ENCODE measurements at regions not wholly inside any gene's neighbourhood (a gene's known extent, or its start where the extent isn't known, plus 50 kb on each side); places are given as distances from the start of the nearest gene placed in this dataset.

DNA sequence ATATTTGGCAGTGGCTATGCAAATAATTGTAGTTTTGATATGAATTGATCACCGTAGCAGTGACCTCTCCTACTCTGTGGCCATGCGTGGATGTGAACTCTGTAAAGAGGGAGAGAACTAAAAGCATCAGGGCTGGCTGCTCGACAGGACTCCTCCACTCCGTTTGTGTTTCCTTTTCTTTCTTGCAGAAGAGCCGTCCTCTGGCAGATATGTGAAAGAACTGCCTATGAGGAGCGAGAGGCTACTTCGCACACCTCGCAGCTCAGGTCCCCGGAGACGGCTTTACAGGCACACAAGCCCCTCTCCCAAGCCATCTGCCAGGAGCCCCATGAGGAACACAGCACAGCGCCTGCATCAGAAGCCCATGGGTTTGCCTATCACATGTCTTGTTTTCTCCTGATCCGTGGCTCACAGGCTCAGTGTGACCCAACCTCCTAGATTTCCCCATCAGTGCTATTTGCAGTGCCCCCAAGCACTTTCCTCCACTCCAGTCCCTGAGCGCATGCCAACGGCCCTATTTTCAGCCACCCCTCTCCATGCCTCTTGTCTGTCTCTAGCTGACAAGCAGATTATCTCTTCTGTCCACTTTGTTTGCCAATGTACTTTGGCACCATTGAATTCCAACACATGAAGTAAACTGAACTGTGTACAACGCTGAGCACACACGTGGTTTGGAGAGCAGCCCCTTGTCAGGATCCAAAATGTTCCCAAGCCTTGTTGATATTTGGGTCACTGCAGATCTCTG, 164.3 kb upstream of the AKR1E2 start:
- no peaks in the 10 kb centered on the region for H3K4me1 ChIP-seq (ENCODE audit: control insufficient read depth, low read length)
- H3K27me3 ChIP-seq (ENCODE audit: control insufficient read depth, low read length) = no peaks in the 10 kb centered on the region
- H3K27ac ChIP-seq (ENCODE audit: low read depth, low read length) = no peak overlapping the region
- H4K20me1 ChIP-seq (ENCODE audit: control insufficient read depth, insufficient read depth, low read depth, low read length) = no peaks in the 10 kb centered on the region
- no peak overlapping the region for H3K4me2 ChIP-seq (ENCODE audit: low read length)
- no peaks in the 10 kb centered on the region for H3K9me2 ChIP-seq (replicated peaks; ENCODE audit: control insufficient read depth, low read length)
- H3K36me3 ChIP-seq (ENCODE audit: control insufficient read depth, low read length) = no peaks in the 10 kb centered on the region
- H3K4me3 ChIP-seq (ENCODE audit: low read length) = no peak overlapping the region
- H3F3A ChIP-seq (ENCODE audit: control insufficient read depth, insufficient read depth) = no peaks in the 10 kb centered on the region
- H3K79me2 ChIP-seq (ENCODE audit: control insufficient read depth, low read length) = no peaks in the 10 kb centered on the region
- H3K9me3 ChIP-seq (ENCODE audit: control insufficient read depth, insufficient read depth, low read length) = no peaks in the 10 kb centered on the region
- TF ChIP-seq, protein P1, sequence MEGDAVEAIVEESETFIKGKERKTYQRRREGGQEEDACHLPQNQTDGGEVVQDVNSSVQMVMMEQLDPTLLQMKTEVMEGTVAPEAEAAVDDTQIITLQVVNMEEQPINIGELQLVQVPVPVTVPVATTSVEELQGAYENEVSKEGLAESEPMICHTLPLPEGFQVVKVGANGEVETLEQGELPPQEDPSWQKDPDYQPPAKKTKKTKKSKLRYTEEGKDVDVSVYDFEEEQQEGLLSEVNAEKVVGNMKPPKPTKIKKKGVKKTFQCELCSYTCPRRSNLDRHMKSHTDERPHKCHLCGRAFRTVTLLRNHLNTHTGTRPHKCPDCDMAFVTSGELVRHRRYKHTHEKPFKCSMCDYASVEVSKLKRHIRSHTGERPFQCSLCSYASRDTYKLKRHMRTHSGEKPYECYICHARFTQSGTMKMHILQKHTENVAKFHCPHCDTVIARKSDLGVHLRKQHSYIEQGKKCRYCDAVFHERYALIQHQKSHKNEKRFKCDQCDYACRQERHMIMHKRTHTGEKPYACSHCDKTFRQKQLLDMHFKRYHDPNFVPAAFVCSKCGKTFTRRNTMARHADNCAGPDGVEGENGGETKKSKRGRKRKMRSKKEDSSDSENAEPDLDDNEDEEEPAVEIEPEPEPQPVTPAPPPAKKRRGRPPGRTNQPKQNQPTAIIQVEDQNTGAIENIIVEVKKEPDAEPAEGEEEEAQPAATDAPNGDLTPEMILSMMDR (IDR thresholded peaks at IDR 0.05; ENCODE audit: low read depth, low read length, poor library complexity, severe bottlenecking) = no peak
- no peak for TF ChIP-seq EZH2phosphoT487 (IDR thresholded peaks at IDR 0.05; ENCODE audit: borderline replicate concordance, low read length)

DNA sequence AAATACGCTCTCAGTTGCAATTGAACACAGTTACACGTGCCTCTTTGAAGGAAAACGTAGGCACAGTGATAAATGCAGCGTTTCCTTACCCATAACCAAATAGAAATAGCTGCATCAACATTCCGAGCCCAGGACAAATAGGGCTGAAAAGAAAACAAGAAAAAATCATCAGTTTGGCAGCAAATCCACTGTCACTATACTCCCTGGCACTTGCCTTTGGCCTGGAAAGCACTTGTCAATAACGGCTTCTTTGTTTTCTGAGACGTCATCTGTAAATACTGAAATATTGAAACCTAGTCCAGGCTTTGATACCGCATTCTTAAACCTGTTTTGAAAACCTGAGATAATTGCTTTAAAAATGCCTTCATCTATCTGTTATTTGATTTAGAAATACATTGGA, 167.2 kb upstream of the AKR1E2 start:
- Histone ChIP-seq H3K9me3 (ENCODE audit: control insufficient read depth, insufficient read depth, low read length) (no peaks in the 10 kb centered on the region), H3K27ac (ENCODE audit: low read depth, low read length) (no peak overlapping the region), H3K4me2 (ENCODE audit: low read length) (no peak overlapping the region), H3K27me3 (ENCODE audit: control insufficient read depth, low read length) (no peaks in the 10 kb centered on the region), H3K9me2 (replicated peaks; ENCODE audit: control insufficient read depth, low read length) (no peaks in the 10 kb centered on the region), H3F3A (ENCODE audit: control insufficient read depth, insufficient read depth) (no peaks in the 10 kb centered on the region), H3K4me3 (ENCODE audit: low read length) (no peak overlapping the region), H4K20me1 (ENCODE audit: control insufficient read depth, insufficient read depth, low read depth, low read length) (no peaks in the 10 kb centered on the region), H3K36me3 (ENCODE audit: control insufficient read depth, low read length) (no peaks in the 10 kb centered on the region), H3K4me1 (ENCODE audit: control insufficient read depth, low read length) (no peaks in the 10 kb centered on the region), H3K79me2 (ENCODE audit: control insufficient read depth, low read length) (no peaks in the 10 kb centered on the region)
- TF ChIP-seq, protein P1 (IDR thresholded peaks at IDR 0.05; ENCODE audit: low read depth, low read length, poor library complexity, severe bottlenecking) = no peak
- TF ChIP-seq EZH2phosphoT487 (IDR thresholded peaks at IDR 0.05; ENCODE audit: borderline replicate concordance, low read length) = no peak

DNA sequence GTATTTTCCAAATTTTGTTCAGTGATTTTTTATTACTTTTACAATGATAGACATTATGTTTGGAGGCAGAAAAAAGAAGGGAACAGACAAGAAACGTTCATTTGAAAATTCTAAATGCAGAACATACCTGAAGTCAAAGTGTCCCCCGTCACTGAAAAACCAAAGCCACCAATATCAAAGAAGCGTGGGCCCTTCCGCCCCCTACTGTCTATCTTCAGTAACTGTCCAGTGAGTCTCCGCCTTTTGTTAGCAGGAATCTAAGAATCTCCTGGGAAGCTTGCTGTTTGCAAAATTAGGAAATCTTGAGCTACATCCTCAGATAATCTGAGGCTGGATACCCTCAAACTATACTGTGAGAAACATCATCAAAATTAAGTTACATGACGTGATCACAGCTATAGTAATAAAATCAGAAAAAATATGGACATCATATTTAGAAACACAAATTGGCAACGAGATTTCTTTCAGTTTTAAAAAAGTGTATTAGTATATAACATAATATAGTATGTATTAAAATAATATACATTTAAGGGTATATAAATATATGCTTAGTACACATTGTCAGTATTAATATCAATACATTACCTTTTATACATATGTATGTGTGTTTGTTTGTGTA, 169.3 kb upstream of the AKR1E2 start:
- Histone ChIP-seq H3K27me3 (ENCODE audit: control insufficient read depth, low read length) (no peaks in the 10 kb centered on the region), H3K9me2 (replicated peaks; ENCODE audit: control insufficient read depth, low read length) (no peaks in the 10 kb centered on the region), H3K4me2 (ENCODE audit: low read length) (no peak overlapping the region), H3K79me2 (ENCODE audit: control insufficient read depth, low read length) (no peaks in the 10 kb centered on the region), H3K9me3 (ENCODE audit: control insufficient read depth, insufficient read depth, low read length) (no peaks in the 10 kb centered on the region), H3K36me3 (ENCODE audit: control insufficient read depth, low read length) (no peaks in the 10 kb centered on the region), H4K20me1 (ENCODE audit: control insufficient read depth, insufficient read depth, low read depth, low read length) (no peaks in the 10 kb centered on the region), H3K4me1 (ENCODE audit: control insufficient read depth, low read length) (no peaks in the 10 kb centered on the region), H3K27ac (ENCODE audit: low read depth, low read length) (no peak overlapping the region), H3F3A (ENCODE audit: control insufficient read depth, insufficient read depth) (no peaks in the 10 kb centered on the region), H3K4me3 (ENCODE audit: low read length) (no peak overlapping the region)
- TF ChIP-seq, protein P1 (IDR thresholded peaks at IDR 0.05; ENCODE audit: low read depth, low read length, poor library complexity, severe bottlenecking) = peak; percentile 72
- no peak for TF ChIP-seq EZH2phosphoT487 (IDR thresholded peaks at IDR 0.05; ENCODE audit: borderline replicate concordance, low read length)
